ENCODE measurements at regions not wholly inside any gene's neighbourhood (a gene's known extent, or its start where the extent isn't known, plus 50 kb on each side); places are given as distances from the start of the nearest gene placed in this dataset.

DNA sequence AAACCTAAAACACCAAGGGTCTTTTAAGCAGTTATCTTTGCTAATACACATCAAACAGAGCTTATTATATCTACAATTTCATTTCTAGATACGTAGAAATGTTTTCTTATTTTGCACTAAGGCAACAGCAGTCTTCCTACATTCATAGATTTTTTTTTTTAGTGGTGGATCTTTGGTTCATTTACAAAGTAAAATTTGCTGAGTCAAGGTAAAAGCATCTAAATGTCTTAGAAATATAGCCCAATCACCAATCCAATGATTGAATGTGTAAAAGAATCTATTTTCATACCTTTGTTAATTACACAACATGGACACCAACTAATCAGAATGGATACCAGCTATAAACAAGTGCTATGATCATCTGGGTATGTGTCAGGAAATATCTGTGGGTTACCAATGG is 272.2 kb upstream of the TMPO start:
- ChIA-PET CTCF (no interaction called here), POLR2A (no interaction called here)
- no peak for TF ChIP-seq TARDBP (IDR thresholded peaks at IDR 0.05)
- TF ChIP-seq ZNF384 (IDR thresholded peaks at IDR 0.05): no peak
- TF ChIP-seq FOXA1 (IDR thresholded peaks at IDR 0.05): no peak
- TF ChIP-seq, protein P1, sequence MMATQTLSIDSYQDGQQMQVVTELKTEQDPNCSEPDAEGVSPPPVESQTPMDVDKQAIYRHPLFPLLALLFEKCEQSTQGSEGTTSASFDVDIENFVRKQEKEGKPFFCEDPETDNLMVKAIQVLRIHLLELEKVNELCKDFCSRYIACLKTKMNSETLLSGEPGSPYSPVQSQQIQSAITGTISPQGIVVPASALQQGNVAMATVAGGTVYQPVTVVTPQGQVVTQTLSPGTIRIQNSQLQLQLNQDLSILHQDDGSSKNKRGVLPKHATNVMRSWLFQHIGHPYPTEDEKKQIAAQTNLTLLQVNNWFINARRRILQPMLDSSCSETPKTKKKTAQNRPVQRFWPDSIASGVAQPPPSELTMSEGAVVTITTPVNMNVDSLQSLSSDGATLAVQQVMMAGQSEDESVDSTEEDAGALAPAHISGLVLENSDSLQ (IDR thresholded peaks at IDR 0.05): no peak
- TF ChIP-seq FOXK2 (IDR thresholded peaks at IDR 0.05): no peak
- TF ChIP-seq ELF4 (IDR thresholded peaks at IDR 0.05): no peak
- no peak for TF ChIP-seq ARNT (IDR thresholded peaks at IDR 0.05)
- no peak for TF ChIP-seq CTBP1 (IDR thresholded peaks at IDR 0.05; ENCODE audit: borderline replicate concordance)
- TF ChIP-seq LEF1 (IDR thresholded peaks at IDR 0.05; ENCODE audit: borderline replicate concordance): no peak
- no peak for TF ChIP-seq HDGF (IDR thresholded peaks at IDR 0.05; ENCODE audit: borderline replicate concordance)
- TF ChIP-seq BHLHE40 (IDR thresholded peaks at IDR 0.05; ENCODE audit: borderline replicate concordance): no peak
- no peak for TF ChIP-seq SP1 (IDR thresholded peaks at IDR 0.05)
- TF ChIP-seq FOXM1 (IDR thresholded peaks at IDR 0.05; ENCODE audit: borderline replicate concordance): no peak
- no peak for TF ChIP-seq NFRKB (IDR thresholded peaks at IDR 0.05)
- TF ChIP-seq L3MBTL2 (conservative IDR thresholded peaks at IDR 0.05): no peak
- no peak for TF ChIP-seq SUZ12 (IDR thresholded peaks at IDR 0.05)
- no peak for DNase-seq (ENCODE audit: extremely low spot score)

DNA sequence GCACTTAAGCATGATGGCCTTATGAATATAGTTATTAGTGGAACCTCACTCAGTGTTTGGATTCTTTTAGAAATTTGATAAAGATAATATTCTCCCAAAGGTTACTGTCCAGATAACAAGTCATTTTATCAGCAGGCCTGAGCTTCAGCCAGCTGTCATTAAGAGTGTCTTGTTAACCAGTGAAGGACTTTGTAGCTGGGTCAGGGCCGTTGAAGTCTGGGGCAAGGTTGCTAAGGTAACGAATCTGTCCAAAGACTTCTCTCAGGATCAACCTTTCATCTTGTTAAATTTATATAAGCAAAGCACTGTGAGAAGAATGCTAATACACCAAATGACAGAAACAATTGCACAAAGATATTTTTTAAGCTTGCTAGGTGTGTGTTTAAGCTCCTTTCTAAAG is 271.3 kb upstream of the TMPO start:
- POLR2A ChIA-PET: no interaction called here

DNA sequence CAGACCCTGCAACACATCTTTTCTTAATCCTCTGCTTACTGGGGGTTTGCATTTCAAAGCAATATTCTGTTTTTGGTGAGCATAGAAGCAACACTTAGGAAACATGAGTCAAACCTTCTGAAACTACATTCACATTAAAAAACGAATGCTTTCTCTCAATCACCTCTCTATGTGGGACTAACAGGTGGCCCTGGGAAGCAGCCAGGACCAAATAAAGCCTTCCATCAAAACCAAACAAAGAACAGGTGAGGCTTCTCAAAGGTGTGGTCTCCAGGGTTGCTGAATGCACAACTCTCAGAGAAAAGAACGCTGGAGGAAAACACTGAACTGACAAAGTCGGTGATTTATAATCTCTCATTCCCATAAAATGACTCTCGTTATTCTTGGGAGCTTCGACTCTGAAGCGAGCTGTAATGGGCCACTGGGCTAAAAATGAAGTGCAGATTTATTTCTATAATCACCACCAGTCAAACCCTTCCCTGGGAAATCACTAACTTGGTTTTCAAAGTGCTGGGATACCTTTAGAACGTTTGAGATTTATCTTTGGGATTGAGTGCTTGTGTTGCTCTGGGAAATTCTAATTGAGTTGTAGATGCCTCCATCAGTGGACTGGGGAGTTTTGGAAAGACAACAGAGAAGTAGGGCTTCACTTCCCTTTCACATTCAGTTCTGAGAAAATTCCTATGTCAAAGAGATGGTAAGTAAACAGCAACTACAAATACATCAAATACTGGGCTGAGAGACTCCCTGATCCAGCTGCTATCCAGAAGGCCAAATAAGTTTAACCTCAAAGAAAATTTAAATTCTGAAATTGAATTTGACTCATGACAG is 262.0 kb upstream of the TMPO start:
- POLR2A ChIA-PET: no interaction called here
- CTCF ChIA-PET: no interaction called here
- no peak for TF ChIP-seq ZNF384 (IDR thresholded peaks at IDR 0.05)
- no peak for TF ChIP-seq L3MBTL2 (conservative IDR thresholded peaks at IDR 0.05)
- TF ChIP-seq HDGF (IDR thresholded peaks at IDR 0.05; ENCODE audit: borderline replicate concordance): no peak
- no peak for TF ChIP-seq SP1 (IDR thresholded peaks at IDR 0.05)
- TF ChIP-seq ELF4 (IDR thresholded peaks at IDR 0.05): no peak
- TF ChIP-seq ARNT (IDR thresholded peaks at IDR 0.05): no peak
- no peak for TF ChIP-seq BHLHE40 (IDR thresholded peaks at IDR 0.05; ENCODE audit: borderline replicate concordance)
- TF ChIP-seq TARDBP (IDR thresholded peaks at IDR 0.05): no peak
- no peak for TF ChIP-seq FOXA1 (IDR thresholded peaks at IDR 0.05)
- TF ChIP-seq CTBP1 (IDR thresholded peaks at IDR 0.05; ENCODE audit: borderline replicate concordance): no peak
- no peak for TF ChIP-seq NFRKB (IDR thresholded peaks at IDR 0.05)
- no peak for DNase-seq (ENCODE audit: extremely low spot score)

More for the DNA sequence above, 271.3 kb upstream of the TMPO start:
- DNase-seq (ENCODE audit: extremely low spot score): no peak
- CTCF ChIA-PET: no interaction called here
- TF ChIP-seq SUZ12 (IDR thresholded peaks at IDR 0.05): no peak
- TF ChIP-seq FOXA1 (IDR thresholded peaks at IDR 0.05): no peak
- TF ChIP-seq FOXM1 (IDR thresholded peaks at IDR 0.05; ENCODE audit: borderline replicate concordance): no peak

DNA sequence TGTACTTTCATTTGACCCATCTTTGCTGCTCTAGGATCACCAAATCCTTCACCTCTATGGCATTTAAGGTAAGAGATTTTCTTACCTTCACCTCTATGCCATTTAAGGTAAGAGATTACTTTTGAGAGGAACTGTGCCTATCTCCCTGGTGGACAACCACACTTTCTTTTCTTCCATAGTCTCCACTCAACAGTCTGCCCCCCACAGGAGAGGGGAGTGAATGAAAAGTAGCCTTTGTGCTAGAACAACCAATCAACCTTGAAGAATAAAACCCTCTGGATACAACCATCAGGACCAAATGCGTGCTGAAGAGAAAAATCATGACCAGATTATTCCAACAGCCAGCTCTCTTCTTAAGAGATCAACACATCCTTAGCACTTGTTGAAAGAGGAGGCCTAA is 258.6 kb upstream of the TMPO start:
- ChIA-PET POLR2A (no interaction called here), CTCF (no interaction called here)
- TF ChIP-seq BHLHE40 (IDR thresholded peaks at IDR 0.05; ENCODE audit: borderline replicate concordance) (no peak), ZNF384 (IDR thresholded peaks at IDR 0.05) (no peak), HDGF (IDR thresholded peaks at IDR 0.05; ENCODE audit: borderline replicate concordance) (no peak), SUZ12 (IDR thresholded peaks at IDR 0.05) (no peak), NFRKB (IDR thresholded peaks at IDR 0.05) (no peak), L3MBTL2 (conservative IDR thresholded peaks at IDR 0.05) (no peak), FOXK2 (IDR thresholded peaks at IDR 0.05) (no peak), TARDBP (IDR thresholded peaks at IDR 0.05) (no peak), FOXM1 (IDR thresholded peaks at IDR 0.05; ENCODE audit: borderline replicate concordance) (no peak), LEF1 (IDR thresholded peaks at IDR 0.05; ENCODE audit: borderline replicate concordance) (no peak), ELF4 (IDR thresholded peaks at IDR 0.05) (no peak), FOXA1 (IDR thresholded peaks at IDR 0.05) (no peak), CTBP1 (IDR thresholded peaks at IDR 0.05; ENCODE audit: borderline replicate concordance) (no peak), SP1 (IDR thresholded peaks at IDR 0.05) (no peak), ARNT (IDR thresholded peaks at IDR 0.05) (no peak)
- TF ChIP-seq, protein P1 (IDR thresholded peaks at IDR 0.05): no peak
- no peak for DNase-seq (ENCODE audit: extremely low spot score)

DNA sequence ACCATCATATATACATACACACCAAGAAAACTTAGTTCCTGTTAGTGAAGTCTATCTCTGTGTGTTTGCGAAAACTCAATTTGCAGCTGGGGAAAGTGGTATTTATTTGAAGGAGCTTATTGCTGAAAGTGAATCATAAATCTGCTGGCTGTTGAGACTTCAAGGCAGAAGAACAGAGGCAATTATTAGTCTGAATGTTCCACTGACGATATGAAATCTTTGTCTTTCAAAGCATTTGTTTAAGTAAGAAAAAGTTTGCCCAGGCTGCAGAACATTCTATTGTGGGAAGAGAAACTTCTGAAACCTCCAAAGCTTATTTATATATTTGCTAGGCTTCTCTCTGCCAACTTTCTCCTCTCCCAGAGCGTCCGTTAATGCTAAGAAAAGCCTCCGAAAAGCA is 255.7 kb upstream of the TMPO start:
- TF ChIP-seq FOXA1 (IDR thresholded peaks at IDR 0.05): no peak
- TF ChIP-seq SUZ12 (IDR thresholded peaks at IDR 0.05): no peak
- no peak for TF ChIP-seq ZNF384 (IDR thresholded peaks at IDR 0.05)
- no peak for TF ChIP-seq FOXK2 (IDR thresholded peaks at IDR 0.05)
- no peak for TF ChIP-seq FOXM1 (IDR thresholded peaks at IDR 0.05; ENCODE audit: borderline replicate concordance)
- TF ChIP-seq L3MBTL2 (conservative IDR thresholded peaks at IDR 0.05): no peak
- no peak for TF ChIP-seq LEF1 (IDR thresholded peaks at IDR 0.05; ENCODE audit: borderline replicate concordance)
- no peak for TF ChIP-seq BHLHE40 (IDR thresholded peaks at IDR 0.05; ENCODE audit: borderline replicate concordance)
- TF ChIP-seq TARDBP (IDR thresholded peaks at IDR 0.05): no peak
- TF ChIP-seq CTBP1 (IDR thresholded peaks at IDR 0.05; ENCODE audit: borderline replicate concordance): no peak
- TF ChIP-seq, protein P1 (IDR thresholded peaks at IDR 0.05): no peak
- TF ChIP-seq ELF4 (IDR thresholded peaks at IDR 0.05): no peak
- TF ChIP-seq NFRKB (IDR thresholded peaks at IDR 0.05): no peak
- TF ChIP-seq HDGF (IDR thresholded peaks at IDR 0.05; ENCODE audit: borderline replicate concordance): no peak
- no peak for TF ChIP-seq SP1 (IDR thresholded peaks at IDR 0.05)
- TF ChIP-seq ARNT (IDR thresholded peaks at IDR 0.05): no peak
- ChIA-PET CTCF (no interaction called here), POLR2A (no interaction called here)
- DNase-seq (ENCODE audit: extremely low spot score): no peak

DNA sequence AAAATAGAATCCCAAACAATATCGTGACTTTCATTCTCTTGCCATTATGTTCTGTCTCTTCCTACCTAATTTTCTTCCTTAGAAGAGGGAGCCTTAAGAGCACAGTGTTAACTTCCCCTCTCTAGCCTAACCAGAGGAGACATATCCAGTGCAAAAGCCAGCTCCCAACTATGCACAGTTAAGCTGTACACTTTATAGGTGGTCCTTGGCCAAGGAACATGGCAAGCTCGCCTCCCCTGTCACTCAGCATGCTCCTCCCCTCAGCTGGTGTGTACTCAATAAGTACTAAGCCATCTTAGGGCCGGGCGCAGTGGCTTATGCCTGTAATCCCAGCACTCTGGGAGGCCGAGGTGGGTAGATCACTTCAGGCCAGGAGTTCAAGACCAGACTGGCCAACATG is 255.1 kb upstream of the TMPO start:
- ChIA-PET CTCF (no interaction called here), POLR2A (no interaction called here)
- DNase-seq (ENCODE audit: extremely low spot score): no peak
- TF ChIP-seq SUZ12 (IDR thresholded peaks at IDR 0.05) (no peak), HDGF (IDR thresholded peaks at IDR 0.05; ENCODE audit: borderline replicate concordance) (no peak), LEF1 (IDR thresholded peaks at IDR 0.05; ENCODE audit: borderline replicate concordance) (no peak), ELF4 (IDR thresholded peaks at IDR 0.05) (no peak), FOXA1 (IDR thresholded peaks at IDR 0.05) (no peak)
